HFFc6 (cell line): ENCODE measurements at regions not wholly inside any gene's neighbourhood (a gene's known extent, or its start where the extent isn't known, plus 50 kb on each side); places are given as distances from the start of the nearest gene placed in this dataset.

Experiments used
- DNase-seq: peaks from one replicate; pipeline ENCODE4 v3.0.0-alpha.2; 2018
- H3K27ac Mint-ChIP-seq: 2 replicates; pipeline ENCODE4 v1.8.0; 2020; ENCODE audit warnings: mild to moderate bottlenecking, mixed read lengths
- H3K27me3 Mint-ChIP-seq: 2 replicates; pipeline ENCODE4 v1.8.0; 2021; ENCODE audit warnings: mild to moderate bottlenecking, moderate library complexity, mixed read lengths; ENCODE audit not compliant: insufficient read depth
- H3K36me3 Mint-ChIP-seq: 2 replicates; pipeline ENCODE4 v1.8.0; 2021; ENCODE audit warnings: low read depth, mixed read lengths
- H3K4me1 Mint-ChIP-seq: 2 replicates; pipeline ENCODE4 v1.8.0; 2020; ENCODE audit warnings: low read depth, mixed read lengths
- H3K4me3 Mint-ChIP-seq: 2 replicates; pipeline ENCODE4 v1.8.0; 2020; ENCODE audit warnings: mild to moderate bottlenecking, moderate library complexity, mixed read lengths
- H3K9me3 Mint-ChIP-seq: 2 replicates; pipeline ENCODE4 v1.8.0; 2020; ENCODE audit warnings: mild to moderate bottlenecking, mixed read lengths
- TF ChIP-seq, protein P1 (sequence below): fragments of 200-600 bp; sonication (generic); IDR thresholded peaks from 2 replicates; pipeline ENCODE4 v1.5.0; 2021; ENCODE audit warnings: antibody characterized with exemption, mild to moderate bottlenecking

- no peaks in the 10 kb centered on the region; the same call in 1 of the 2 replicates for H3K36me3 Mint-ChIP-seq
- H3K4me3 Mint-ChIP-seq: no peak overlapping the region
- no peak for DNase-seq
- H3K27ac Mint-ChIP-seq: no peak overlapping the region
- TF ChIP-seq, protein P1, sequence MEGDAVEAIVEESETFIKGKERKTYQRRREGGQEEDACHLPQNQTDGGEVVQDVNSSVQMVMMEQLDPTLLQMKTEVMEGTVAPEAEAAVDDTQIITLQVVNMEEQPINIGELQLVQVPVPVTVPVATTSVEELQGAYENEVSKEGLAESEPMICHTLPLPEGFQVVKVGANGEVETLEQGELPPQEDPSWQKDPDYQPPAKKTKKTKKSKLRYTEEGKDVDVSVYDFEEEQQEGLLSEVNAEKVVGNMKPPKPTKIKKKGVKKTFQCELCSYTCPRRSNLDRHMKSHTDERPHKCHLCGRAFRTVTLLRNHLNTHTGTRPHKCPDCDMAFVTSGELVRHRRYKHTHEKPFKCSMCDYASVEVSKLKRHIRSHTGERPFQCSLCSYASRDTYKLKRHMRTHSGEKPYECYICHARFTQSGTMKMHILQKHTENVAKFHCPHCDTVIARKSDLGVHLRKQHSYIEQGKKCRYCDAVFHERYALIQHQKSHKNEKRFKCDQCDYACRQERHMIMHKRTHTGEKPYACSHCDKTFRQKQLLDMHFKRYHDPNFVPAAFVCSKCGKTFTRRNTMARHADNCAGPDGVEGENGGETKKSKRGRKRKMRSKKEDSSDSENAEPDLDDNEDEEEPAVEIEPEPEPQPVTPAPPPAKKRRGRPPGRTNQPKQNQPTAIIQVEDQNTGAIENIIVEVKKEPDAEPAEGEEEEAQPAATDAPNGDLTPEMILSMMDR: no peak
- H3K4me1 Mint-ChIP-seq: peaks cover 11% of the 10 kb centered on the region
- no peaks in the 10 kb centered on the region; the same call in 1 of the 2 replicates for H3K27me3 Mint-ChIP-seq
- no peaks in the 10 kb centered on the region; the same call in 1 of the 2 replicates for H3K9me3 Mint-ChIP-seq
Observed at GRCh38 chr6:22069306-22069800, 227.5 kb downstream of the PRL start.

DNA sequence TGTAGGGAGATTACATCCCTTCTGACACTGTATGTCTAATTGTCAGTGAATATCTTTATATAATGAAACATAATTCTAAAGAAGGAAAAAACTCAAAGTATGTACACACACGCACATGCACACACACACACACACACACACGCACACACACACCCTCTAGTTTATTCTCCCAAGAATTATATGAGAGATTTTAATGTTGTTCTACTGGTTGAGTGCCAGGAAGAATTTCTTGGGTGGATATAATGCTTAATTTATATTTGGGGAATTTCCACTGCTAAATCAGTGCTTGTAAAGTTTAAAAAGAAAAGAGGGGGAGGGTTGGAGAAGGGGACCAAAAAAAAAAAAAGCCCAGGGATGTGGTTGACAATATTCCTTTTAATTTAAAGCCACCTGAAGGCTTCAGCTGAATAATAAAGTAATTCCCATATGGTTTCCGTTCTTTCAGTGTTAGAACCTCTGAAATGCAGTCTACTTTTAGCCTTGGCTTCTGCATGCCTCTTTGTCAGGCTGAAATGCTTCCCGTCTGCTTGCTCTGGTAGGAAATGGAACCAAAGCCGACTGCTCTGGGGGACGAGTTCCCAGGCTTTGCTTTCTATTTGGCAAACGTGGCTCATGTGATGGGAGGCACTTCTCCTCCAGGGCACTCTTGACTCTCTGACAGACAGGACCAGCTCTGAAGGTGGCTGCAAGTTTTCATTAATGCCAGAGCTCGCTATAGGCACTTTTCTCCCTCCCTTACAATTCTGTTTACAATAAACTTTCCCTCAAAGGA lies 225.4 kb downstream of the PRL start:
- TF ChIP-seq, protein P1: no peak
- Mint-ChIP-seq H3K4me1 (peaks cover 11% of the 10 kb centered on the region), H3K36me3 (no peaks in the 10 kb centered on the region; the same call in 1 of the 2 replicates)

GRCh38 chr6:22072949-22073348 lies 223.9 kb downstream of the PRL start:
- Mint-ChIP-seq H3K36me3 (no peaks in the 10 kb centered on the region; the same call in 1 of the 2 replicates), H3K4me3 (no peak overlapping the region), H3K9me3 (no peaks in the 10 kb centered on the region; the same call in 1 of the 2 replicates), H3K4me1 (peaks cover 11% of the 10 kb centered on the region), H3K27ac (no peak overlapping the region), H3K27me3 (no peaks in the 10 kb centered on the region; the same call in 1 of the 2 replicates)
- TF ChIP-seq, protein P1: no peak
- DNase-seq: no peak

More for the DNA sequence above, 225.4 kb downstream of the PRL start:
- peak; percentile 21 for DNase-seq
- Mint-ChIP-seq H3K27ac (peak overlapping the region; percentile 68; the same call in 1 of the 2 replicates), H3K4me3 (peak overlapping the region; percentile 81), H3K9me3 (no peaks in the 10 kb centered on the region; the same call in 1 of the 2 replicates), H3K27me3 (no peaks in the 10 kb centered on the region; the same call in 1 of the 2 replicates)

GRCh38 chr6:22073516-22074198 lies 223.2 kb downstream of the PRL start:
- TF ChIP-seq, protein P1: no peak
- peaks cover 11% of the 10 kb centered on the region for H3K4me1 Mint-ChIP-seq
- no peak for DNase-seq
- H3K9me3 Mint-ChIP-seq: no peaks in the 10 kb centered on the region; the same call in 1 of the 2 replicates
- no peaks in the 10 kb centered on the region; the same call in 1 of the 2 replicates for H3K36me3 Mint-ChIP-seq
- no peak overlapping the region for H3K27ac Mint-ChIP-seq
- no peaks in the 10 kb centered on the region; the same call in 1 of the 2 replicates for H3K27me3 Mint-ChIP-seq
- H3K4me3 Mint-ChIP-seq: no peak overlapping the region

DNA sequence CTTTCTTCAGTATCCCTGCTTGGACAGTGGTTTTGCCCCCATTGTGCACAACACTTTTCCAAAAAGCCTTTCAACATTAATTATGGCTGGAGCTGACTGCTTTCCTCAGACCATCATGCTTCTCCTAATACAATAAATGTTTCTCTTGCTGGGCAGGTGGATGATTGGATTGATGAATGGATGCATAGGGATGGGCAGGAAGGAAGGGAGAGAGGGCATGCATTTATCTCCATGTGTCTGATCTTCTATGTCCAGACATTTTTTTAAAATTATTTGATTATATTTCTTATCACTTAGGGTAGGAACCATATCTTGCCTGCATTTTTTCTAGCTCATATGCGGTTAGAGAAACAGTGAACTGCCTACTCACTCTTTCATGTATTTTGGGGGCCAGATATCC lies 218.5 kb downstream of the PRL start:
- H3K27me3 Mint-ChIP-seq: no peaks in the 10 kb centered on the region; the same call in 1 of the 2 replicates
- no peaks in the 10 kb centered on the region; the same call in 1 of the 2 replicates for H3K9me3 Mint-ChIP-seq
- TF ChIP-seq, protein P1: no peak
- no peaks in the 10 kb centered on the region; the same call in 1 of the 2 replicates for H3K36me3 Mint-ChIP-seq
- no peak overlapping the region for H3K4me3 Mint-ChIP-seq
- DNase-seq: no peak
- no peak overlapping the region for H3K27ac Mint-ChIP-seq
- no peaks in the 10 kb centered on the region for H3K4me1 Mint-ChIP-seq
